Naive thymus-derived CD4-positive, alpha-beta T cell (primary cell): ENCODE measurements at regions not wholly inside any gene's neighbourhood (a gene's known extent, or its start where the extent isn't known, plus 50 kb on each side); places are given as distances from the start of the nearest gene placed in this dataset.

Experiments used
- ATAC-seq: fragments of 150-1000 bp; cut with Tn5 transposase; 2 replicates; pipeline ENCODE4 v1.10.0; 2021; ENCODE audit warnings: mild to moderate bottlenecking, moderate library complexity
- CTCF ChIA-PET: fragments of 350-600 bp; sonication (Branson Sonifier 250); formaldehyde crosslinking; loops from one replicate; lab custom pipeline; 2021; ENCODE audit warnings: antibody characterized with exemption; lab: Charles Lee
- POLR2A ChIA-PET: fragments of 350-600 bp; sonication (Branson Sonifier 250); formaldehyde crosslinking; loops from one replicate; lab custom pipeline; 2021; ENCODE audit warnings: antibody characterized with exemption, inconsistent platforms; lab: Charles Lee
- DNase-seq, 9 donors: peaks; one replicate each; pipeline versions ENCODE4 v3.0.0 to v3.0.0-alpha.2; 2020 to 2022; ENCODE audit warnings: mixed read lengths in 1 of 9
- H3K27ac ChIP-seq: one replicate; pipeline ENCODE4 v1.7.0; 2013; ENCODE audit warnings: mild to moderate bottlenecking, low read depth, low read length, moderate library complexity
- H3K27me3 ChIP-seq, 2 donors: one replicate each; pipeline ENCODE4 v1.7.0; 2013; ENCODE audit warnings: low read length in 2 of 2, mild to moderate bottlenecking in 2 of 2, moderate library complexity in 2 of 2; ENCODE audit not compliant: control insufficient read depth in 2 of 2, insufficient read depth in 2 of 2
- H3K36me3 ChIP-seq, 3 experiments: 1 replicate in 2 of 3; 2 replicates in 1 of 3; pipeline ENCODE4 v1.7.0; 2013; ENCODE audit warnings: low read length in 3 of 3, mild to moderate bottlenecking in 3 of 3, moderate library complexity in 1 of 3; ENCODE audit not compliant: insufficient read depth in 3 of 3, control insufficient read depth in 2 of 3
- H3K4me1 ChIP-seq, 2 donors: one replicate each; pipeline ENCODE4 v1.7.0; 2013; ENCODE audit warnings: low read length in 2 of 2, mild to moderate bottlenecking in 2 of 2, moderate library complexity in 1 of 2; ENCODE audit not compliant: control insufficient read depth in 2 of 2, insufficient read depth in 2 of 2
- H3K4me3 ChIP-seq: 2 replicates; pipeline ENCODE4 v1.7.0; 2013; ENCODE audit warnings: mild to moderate bottlenecking, low read length
- H3K9me3 ChIP-seq, 3 experiments: 1 replicate in 2 of 3; 2 replicates in 1 of 3; pipeline ENCODE4 v1.7.0; 2013; ENCODE audit warnings: low read length in 3 of 3; ENCODE audit not compliant: control insufficient read depth in 2 of 3
- H3K27ac Mint-ChIP-seq, 9 donors: one replicate each; pipeline ENCODE4 v1.8.0; 2020 to 2022; ENCODE audit warnings: mixed read lengths in 9 of 9, mild to moderate bottlenecking in 8 of 9, moderate library complexity in 5 of 9, inconsistent platforms in 2 of 9
- H3K27me3 Mint-ChIP-seq, 5 donors: one replicate each; pipeline ENCODE4 v1.8.0; 2021 to 2022; ENCODE audit warnings: mixed read lengths in 5 of 5, mild to moderate bottlenecking in 1 of 5
- H3K36me3 Mint-ChIP-seq, 5 donors: one replicate each; pipeline ENCODE4 v1.8.0; 2020 to 2022; ENCODE audit warnings: mixed read lengths in 5 of 5, mild to moderate bottlenecking in 3 of 5, inconsistent platforms in 1 of 5
- H3K4me1 Mint-ChIP-seq, 7 donors: one replicate each; pipeline ENCODE4 v1.8.0; 2020 to 2022; ENCODE audit warnings: mixed read lengths in 7 of 7, mild to moderate bottlenecking in 3 of 7, inconsistent platforms in 1 of 7
- H3K4me3 Mint-ChIP-seq, 10 donors: one replicate each; pipeline ENCODE4 v1.8.0; 2020 to 2022; ENCODE audit warnings: mild to moderate bottlenecking in 10 of 10, mixed read lengths in 10 of 10, moderate library complexity in 6 of 10, inconsistent platforms in 2 of 10
- H3K9me3 Mint-ChIP-seq, 11 donors: one replicate each; pipeline ENCODE4 v1.8.0; 2020 to 2022; ENCODE audit warnings: mixed read lengths in 11 of 11, mild to moderate bottlenecking in 4 of 11, inconsistent platforms in 1 of 11, moderate library complexity in 1 of 11
- intact Hi-C, 2 donors: fragments of 100-400 bp; cut with micrococcal nuclease; formaldehyde crosslinking; loops; one replicate each; pipeline ENCODE4 v1.15.1; 2023

DNA sequence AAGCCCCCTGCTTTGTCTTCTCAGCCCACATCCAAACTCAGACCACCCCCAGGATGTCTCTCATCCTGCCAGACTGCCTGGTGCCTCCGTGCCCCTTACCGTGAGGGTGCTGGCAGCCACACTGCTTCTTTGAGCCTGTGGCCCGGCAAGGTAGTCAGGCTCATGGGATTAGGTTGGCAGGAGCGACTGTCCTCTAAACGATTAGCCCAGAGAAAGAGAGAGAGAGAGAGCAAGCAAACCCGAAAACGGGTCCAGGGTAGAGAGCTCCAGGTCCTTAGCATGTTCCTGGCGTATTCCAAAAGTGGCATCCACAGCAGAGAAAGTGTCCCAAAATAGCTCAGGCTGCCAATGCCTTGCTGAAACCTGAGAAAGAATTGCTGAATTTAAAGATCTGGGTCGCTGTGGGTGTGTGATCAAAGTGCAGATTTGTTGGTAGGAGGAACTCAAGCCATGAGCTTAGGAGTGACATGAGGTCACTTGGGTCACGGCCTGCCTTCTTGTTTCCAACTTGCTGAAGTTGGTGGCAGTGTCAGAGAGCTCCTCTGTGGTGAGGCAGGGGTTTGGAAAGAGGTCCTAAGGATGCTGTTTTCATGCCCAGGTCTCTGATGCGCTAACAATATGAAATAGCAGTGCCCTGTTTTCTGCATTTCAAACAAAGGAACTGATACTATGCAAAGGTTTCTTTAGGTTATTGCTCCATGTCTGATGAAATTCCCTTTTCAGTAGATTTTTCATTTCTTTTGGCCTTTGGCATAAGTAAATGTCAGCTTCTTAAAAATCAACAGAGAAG is 81.6 kb downstream of the RTL9 start:
- Histone ChIP-seq H3K27ac (no peak overlapping the region), H3K36me3 (no peaks in the 10 kb centered on the region), H3K4me3 (no peak overlapping the region), H3K27me3 (no peaks in the 10 kb centered on the region), H3K9me3 (no peaks in the 10 kb centered on the region), H3K4me1 (no peaks in the 10 kb centered on the region)
- Mint-ChIP-seq H3K4me1 (peaks cover 0 to 2% (median 0%) of the 10 kb centered on the region in 7 donors), H3K4me3 (no peak overlapping the region), H3K36me3 (no peaks in the 10 kb centered on the region), H3K27ac (no peak overlapping the region), H3K27me3 (peaks cover 0 to 11% (median 0%) of the 10 kb centered on the region in 5 donors), H3K9me3 (no peaks in the 10 kb centered on the region)
- DNase-seq (no peak), ATAC-seq (no peak)
- ChIA-PET POLR2A (no interaction called here), CTCF (no interaction called here)
- intact Hi-C loops, result no loop called here

DNA sequence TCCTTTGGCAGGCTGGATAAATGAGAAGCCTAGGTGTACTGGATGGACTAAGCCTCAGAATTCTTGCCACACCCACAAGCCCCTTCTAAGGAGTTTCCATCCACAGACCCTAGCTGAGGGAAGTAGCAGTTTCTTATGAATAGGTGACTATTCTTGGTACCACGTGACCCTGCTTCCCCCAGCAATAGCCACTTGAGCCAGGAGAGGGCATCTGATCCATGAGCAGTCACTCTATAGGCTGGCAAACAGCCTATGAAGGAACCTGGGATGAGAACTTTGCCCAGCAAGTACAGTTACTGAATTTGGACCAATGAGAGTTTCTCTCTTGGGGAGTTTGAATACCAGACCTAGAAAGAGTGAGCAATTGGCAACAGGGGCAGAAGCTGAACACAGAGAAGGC is 84.0 kb downstream of the RTL9 start:
- POLR2A ChIA-PET, result no interaction called here
- intact Hi-C loops, result no loop called here
- CTCF ChIA-PET, result no interaction called here
- Histone ChIP-seq H3K9me3 (no peaks in the 10 kb centered on the region), H3K36me3 (no peaks in the 10 kb centered on the region), H3K27ac (no peak overlapping the region), H3K4me3 (no peak overlapping the region), H3K4me1 (no peaks in the 10 kb centered on the region), H3K27me3 (no peaks in the 10 kb centered on the region)
- Mint-ChIP-seq H3K27ac (no peak overlapping the region), H3K4me3 (no peak overlapping the region), H3K36me3 (no peaks in the 10 kb centered on the region), H3K27me3 (peaks cover 0 to 16% (median 5%) of the 10 kb centered on the region in 5 donors), H3K4me1 (peaks cover 0 to 2% (median 0%) of the 10 kb centered on the region in 7 donors), H3K9me3 (no peaks in the 10 kb centered on the region)
- ATAC-seq, result no peak
- no peak for DNase-seq

DNA sequence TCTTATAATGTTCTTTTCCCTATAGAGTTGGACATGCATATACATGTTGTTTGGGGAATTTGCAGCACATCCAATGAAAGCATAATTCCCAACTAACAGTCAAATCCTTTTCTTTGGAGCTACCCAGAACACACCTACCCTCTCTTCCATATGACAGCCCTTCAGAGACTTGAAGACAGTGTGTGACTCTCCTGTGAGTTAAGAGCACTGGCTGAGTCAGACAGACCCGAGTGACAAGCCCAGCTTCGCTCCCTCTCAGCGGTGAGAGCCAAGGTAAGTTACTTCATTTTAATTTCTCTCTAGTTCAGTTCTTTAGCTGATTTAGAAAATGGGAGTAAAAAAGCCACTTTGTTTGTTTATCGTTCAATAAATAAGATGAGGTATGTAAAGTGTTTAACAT is 86.3 kb downstream of the RTL9 start:
- H3K27me3 ChIP-seq, result peaks cover 0 to 4% of the 10 kb centered on the region in 2 donors
- Mint-ChIP-seq H3K36me3 (no peaks in the 10 kb centered on the region), H3K4me3 (no peak overlapping the region), H3K27me3 (peaks cover 4 to 14% (median 5%) of the 10 kb centered on the region in 5 donors), H3K4me1 (peaks cover 0 to 2% (median 0%) of the 10 kb centered on the region in 7 donors), H3K27ac (no peak overlapping the region), H3K9me3 (no peaks in the 10 kb centered on the region)
- DNase-seq, result no peak
- POLR2A ChIA-PET, result no interaction called here
- no peaks in the 10 kb centered on the region for H3K4me1 ChIP-seq
- CTCF ChIA-PET, result no interaction called here
- no peaks in the 10 kb centered on the region for H3K36me3 ChIP-seq
- intact Hi-C loops, result no loop called here
- H3K9me3 ChIP-seq, result no peaks in the 10 kb centered on the region
- H3K4me3 ChIP-seq, result no peak overlapping the region
- H3K27ac ChIP-seq, result no peak overlapping the region
- no peak for ATAC-seq

DNA sequence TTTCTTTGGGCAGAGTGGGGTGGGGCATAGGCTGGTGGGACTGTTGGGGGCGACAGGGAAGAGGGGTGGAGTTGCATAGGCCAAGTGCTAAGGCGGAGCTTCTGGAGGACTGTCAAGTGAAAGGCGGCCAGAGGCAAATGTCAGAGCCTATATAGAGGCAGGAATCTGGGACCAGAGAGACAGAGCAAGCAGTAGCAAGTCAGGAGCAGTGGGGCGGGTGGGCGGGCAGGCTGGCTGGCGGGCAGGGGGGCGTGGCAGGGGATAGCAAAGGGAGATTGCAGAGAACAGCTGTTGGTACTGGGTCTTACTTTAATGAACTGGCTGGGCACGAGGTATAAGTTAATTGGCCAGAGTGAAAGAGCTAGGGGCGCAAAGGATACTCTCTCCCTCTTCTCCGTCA is 89.8 kb downstream of the RTL9 start:
- H3K9me3 ChIP-seq, result no peaks in the 10 kb centered on the region
- POLR2A ChIA-PET, result no interaction called here
- peaks cover 4 to 11% (median 5%) of the 10 kb centered on the region in 5 donors for H3K27me3 Mint-ChIP-seq

DNA sequence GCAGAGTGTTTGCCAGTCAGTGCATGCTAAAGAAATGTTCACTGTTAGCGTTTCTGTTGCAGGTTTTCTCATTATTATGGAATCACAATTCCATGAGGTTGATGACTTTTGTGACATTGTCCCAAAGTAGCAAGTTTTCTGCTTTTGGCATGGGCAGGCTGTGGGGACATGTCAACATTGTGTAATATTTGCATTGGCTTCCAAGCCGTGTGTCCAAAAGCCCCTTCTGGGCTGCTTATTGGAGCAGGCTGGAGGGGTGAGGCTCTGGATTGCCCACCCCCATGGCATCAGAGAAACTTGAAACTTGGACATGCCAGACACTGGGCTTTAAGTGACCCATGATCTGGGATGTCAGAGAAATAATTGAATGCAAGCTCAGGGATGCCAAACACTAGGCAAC is 90.7 kb downstream of the RTL9 start:
- Mint-ChIP-seq H3K4me3 (no peak overlapping the region), H3K36me3 (no peaks in the 10 kb centered on the region), H3K4me1 (no peaks in the 10 kb centered on the region), H3K27ac (no peak overlapping the region), H3K27me3 (peaks cover 4 to 11% (median 5%) of the 10 kb centered on the region in 5 donors), H3K9me3 (no peaks in the 10 kb centered on the region)
- no peak overlapping the region for H3K27ac ChIP-seq
- H3K4me3 ChIP-seq, result no peak overlapping the region
- H3K36me3 ChIP-seq, result no peaks in the 10 kb centered on the region
- ATAC-seq (no peak), DNase-seq (no peak)
- ChIA-PET POLR2A (no interaction called here), CTCF (no interaction called here)
- intact Hi-C loops, result no loop called here
- H3K4me1 ChIP-seq, result no peaks in the 10 kb centered on the region
- peaks cover 0 to 4% of the 10 kb centered on the region in 2 donors for H3K27me3 ChIP-seq
- H3K9me3 ChIP-seq, result no peaks in the 10 kb centered on the region

More for the DNA sequence above, 89.8 kb downstream of the RTL9 start:
- Mint-ChIP-seq H3K36me3 (no peaks in the 10 kb centered on the region), H3K27ac (no peak overlapping the region), H3K4me1 (no peaks in the 10 kb centered on the region), H3K9me3 (no peaks in the 10 kb centered on the region), H3K4me3 (no peak overlapping the region)
- CTCF ChIA-PET, result no interaction called here
- ATAC-seq (no peak), DNase-seq (no peak)
- H3K27me3 ChIP-seq, result peaks cover 0 to 4% of the 10 kb centered on the region in 2 donors
- H3K4me1 ChIP-seq, result no peaks in the 10 kb centered on the region
- no peaks in the 10 kb centered on the region for H3K36me3 ChIP-seq
- H3K4me3 ChIP-seq, result no peak overlapping the region
- intact Hi-C loops, result no loop called here
- H3K27ac ChIP-seq, result no peak overlapping the region

DNA sequence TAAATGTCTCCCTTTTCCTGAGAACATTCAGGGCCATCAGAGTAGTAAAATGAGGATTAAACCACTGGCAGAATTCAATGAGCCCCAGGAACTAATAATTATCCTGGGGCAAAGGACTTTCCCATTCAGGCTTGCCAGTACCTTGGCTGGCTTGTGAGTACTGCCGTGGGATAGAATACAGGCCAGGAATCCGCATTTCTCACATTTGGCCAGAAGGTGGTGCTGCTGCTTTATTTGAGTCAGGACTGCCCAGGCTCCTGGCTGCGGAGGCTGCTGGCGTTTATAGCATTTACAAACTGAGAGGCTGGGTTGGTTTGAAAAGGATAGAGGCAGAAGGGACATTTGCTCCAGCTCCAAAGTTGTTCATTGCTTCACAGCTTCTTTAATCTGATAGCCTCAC is 91.4 kb downstream of the RTL9 start:
- H3K27me3 Mint-ChIP-seq, result peaks cover 4 to 7% (median 5%) of the 10 kb centered on the region in 5 donors
- POLR2A ChIA-PET, result no interaction called here
- no peaks in the 10 kb centered on the region for H3K4me1 ChIP-seq
- H3K9me3 ChIP-seq, result no peaks in the 10 kb centered on the region
- no peaks in the 10 kb centered on the region for H3K4me1 Mint-ChIP-seq
- CTCF ChIA-PET, result no interaction called here
- no peak overlapping the region for H3K27ac Mint-ChIP-seq
- H3K36me3 Mint-ChIP-seq, result no peaks in the 10 kb centered on the region
- no peak overlapping the region for H3K4me3 ChIP-seq
- no peak overlapping the region for H3K4me3 Mint-ChIP-seq
- no peaks in the 10 kb centered on the region for H3K9me3 Mint-ChIP-seq
- intact Hi-C loops, result loop anchor here (1.0 to 10.0 kb wide), 5 partner anchors 217 to 995 kb away; no protein-coding TSS in a partner anchor
- peaks cover 0 to 4% of the 10 kb centered on the region in 2 donors for H3K27me3 ChIP-seq
- peak; percentile 64 for ATAC-seq
- no peak overlapping the region for H3K27ac ChIP-seq
- peak in 7 of 9 donors; percentile 9 to 50 (median 44) for DNase-seq
- H3K36me3 ChIP-seq, result no peaks in the 10 kb centered on the region

DNA sequence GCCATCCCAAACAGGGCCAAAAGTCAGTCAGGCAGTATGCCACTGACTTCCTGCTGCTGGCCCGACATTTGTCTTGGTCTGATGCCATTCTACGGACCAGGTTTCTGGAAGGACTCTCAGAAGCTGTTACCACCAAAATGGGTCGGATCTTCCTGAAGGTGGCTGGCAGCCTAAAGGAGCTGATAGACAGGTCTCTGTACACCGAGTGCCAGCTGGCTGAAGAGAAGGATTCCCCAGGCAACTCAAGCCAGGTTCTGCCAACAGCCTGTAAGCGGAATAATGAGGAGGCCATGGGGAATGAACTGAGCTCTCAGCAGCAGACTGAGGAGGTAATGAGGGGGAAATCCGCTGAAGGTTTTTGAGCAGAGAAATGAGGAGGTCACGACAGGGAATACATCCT is 95.7 kb downstream of the RTL9 start:
- Mint-ChIP-seq H3K27ac (no peak overlapping the region), H3K27me3 (peaks cover 0 to 14% (median 9%) of the 10 kb centered on the region in 5 donors), H3K4me3 (no peak overlapping the region), H3K9me3 (no peaks in the 10 kb centered on the region), H3K4me1 (no peaks in the 10 kb centered on the region), H3K36me3 (no peaks in the 10 kb centered on the region)
- ATAC-seq (no peak), DNase-seq (no peak)
- Histone ChIP-seq H3K9me3 (no peaks in the 10 kb centered on the region), H3K4me3 (no peak overlapping the region), H3K27me3 (peaks cover 0 to 4% of the 10 kb centered on the region in 2 donors), H3K4me1 (no peaks in the 10 kb centered on the region), H3K36me3 (no peaks in the 10 kb centered on the region), H3K27ac (no peak overlapping the region)
- intact Hi-C loops, result loop anchor here (5.0 to 10.0 kb wide), 4 partner anchors 213 to 990 kb away; no protein-coding TSS in a partner anchor
- POLR2A ChIA-PET, result no interaction called here
- CTCF ChIA-PET, result no interaction called here
